ENCODE measurements at regions not wholly inside any gene's neighbourhood (a gene's known extent, or its start where the extent isn't known, plus 50 kb on each side); places are given as distances from the start of the nearest gene placed in this dataset.

DNA sequence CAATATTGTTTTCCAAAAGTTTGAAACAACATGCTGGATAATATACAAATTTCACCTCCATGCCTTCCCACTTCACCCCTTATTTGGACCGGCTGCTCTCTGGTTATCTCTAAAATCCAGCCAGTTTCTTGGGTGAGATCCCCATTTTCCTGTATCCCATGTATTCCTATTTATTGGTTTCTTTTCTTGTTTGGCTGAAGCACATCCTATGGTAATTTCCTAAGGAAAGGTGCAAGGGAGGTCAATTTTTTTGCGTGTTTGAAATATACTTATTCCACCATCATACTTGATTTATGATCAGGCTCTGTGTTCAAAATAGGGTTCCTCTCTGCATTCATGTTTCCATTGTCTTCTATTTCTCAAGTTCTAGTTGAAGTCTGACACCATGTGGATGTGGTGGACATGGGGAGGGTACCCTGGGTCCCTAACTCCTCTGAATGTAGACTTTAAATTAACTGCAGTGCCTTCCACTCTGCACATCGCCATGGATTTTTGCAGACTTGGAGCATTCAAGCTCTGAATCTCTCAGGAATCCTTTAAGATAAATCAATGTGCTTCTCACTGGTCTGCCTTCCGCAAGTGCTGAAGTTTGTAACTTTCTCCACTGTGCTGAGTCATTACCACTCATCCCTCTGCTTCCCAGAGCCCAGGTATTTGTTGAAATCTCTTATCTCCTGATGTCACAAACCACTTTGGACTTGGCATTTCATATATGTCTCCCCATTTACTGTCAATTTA lies 52.1 kb upstream of the TLE3 start:
- DNase-seq, result no peak

DNA sequence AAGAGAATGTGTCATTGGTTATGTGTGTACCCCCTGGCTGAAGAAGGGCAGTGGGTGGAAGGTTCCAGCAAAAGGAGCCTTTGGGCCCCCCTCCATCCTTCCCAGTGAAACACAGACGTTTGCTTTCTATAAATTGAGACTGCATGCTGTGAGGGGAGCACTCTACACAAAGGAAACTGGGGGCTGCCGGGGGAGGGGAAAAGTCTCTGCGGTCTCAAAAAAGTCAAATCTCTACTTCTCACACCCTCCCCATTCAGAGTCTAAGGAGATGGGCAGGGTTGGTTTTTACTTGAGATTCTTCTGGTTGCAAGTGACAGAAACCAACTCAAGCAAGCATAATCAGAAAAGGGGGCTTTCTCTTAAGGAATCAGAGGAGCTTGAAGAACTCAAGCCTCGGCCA lies 50.1 kb upstream of the TLE3 start:
- DNase-seq, result no peak
